ENCODE measurements at regions not wholly inside any gene's neighbourhood (a gene's known extent, or its start where the extent isn't known, plus 50 kb on each side); places are given as distances from the start of the nearest gene placed in this dataset.

GRCh38 chr10:55310143-55310542 lies 509.1 kb upstream of the PCDH15 start:
- no peaks in the 10 kb centered on the region for H3K27me3 Mint-ChIP-seq
- peaks cover 3% of the 10 kb centered on the region for H3K9me3 Mint-ChIP-seq
- no peaks in the 10 kb centered on the region for H3K4me1 Mint-ChIP-seq
- no peak overlapping the region for H3K4me3 Mint-ChIP-seq
- no peak overlapping the region for H3K27ac Mint-ChIP-seq
- ATAC-seq: no peak
- H3K36me3 Mint-ChIP-seq: no peaks in the 10 kb centered on the region

GRCh38 chr10:55305285-55305684 lies 504.3 kb upstream of the PCDH15 start:
- Mint-ChIP-seq H3K36me3 (no peaks in the 10 kb centered on the region), H3K9me3 (peaks cover 3% of the 10 kb centered on the region), H3K27me3 (no peaks in the 10 kb centered on the region), H3K27ac (no peak overlapping the region), H3K4me1 (no peaks in the 10 kb centered on the region), H3K4me3 (no peak overlapping the region)
- ATAC-seq: no peak

- no peaks in the 10 kb centered on the region for H3K9me3 Mint-ChIP-seq
- ATAC-seq: no peak
- no peaks in the 10 kb centered on the region for H3K27me3 Mint-ChIP-seq
- H3K4me1 Mint-ChIP-seq: no peaks in the 10 kb centered on the region
- H3K36me3 Mint-ChIP-seq: no peaks in the 10 kb centered on the region
- no peak overlapping the region for H3K4me3 Mint-ChIP-seq
- H3K27ac Mint-ChIP-seq: no peak overlapping the region
These were observed 486.3 kb upstream of the PCDH15 start for GRCh38 chr10:55287346-55287745.

GRCh38 chr10:55283031-55283430 lies 482.0 kb upstream of the PCDH15 start:
- Mint-ChIP-seq H3K27ac (no peak overlapping the region), H3K9me3 (no peaks in the 10 kb centered on the region), H3K36me3 (no peaks in the 10 kb centered on the region), H3K27me3 (no peaks in the 10 kb centered on the region), H3K4me1 (no peaks in the 10 kb centered on the region), H3K4me3 (no peak overlapping the region)
- ATAC-seq: no peak

GRCh38 chr10:55280696-55281095 lies 479.7 kb upstream of the PCDH15 start:
- H3K9me3 Mint-ChIP-seq: no peaks in the 10 kb centered on the region
- no peaks in the 10 kb centered on the region for H3K4me1 Mint-ChIP-seq
- H3K27me3 Mint-ChIP-seq: no peaks in the 10 kb centered on the region
- H3K36me3 Mint-ChIP-seq: no peaks in the 10 kb centered on the region
- H3K27ac Mint-ChIP-seq: no peak overlapping the region
- no peak overlapping the region for H3K4me3 Mint-ChIP-seq
- ATAC-seq: no peak

GRCh38 chr10:55277549-55277948 lies 476.5 kb upstream of the PCDH15 start:
- no peaks in the 10 kb centered on the region for H3K4me1 Mint-ChIP-seq
- H3K27me3 Mint-ChIP-seq: no peaks in the 10 kb centered on the region
- no peaks in the 10 kb centered on the region for H3K9me3 Mint-ChIP-seq
- ATAC-seq: no peak
- H3K36me3 Mint-ChIP-seq: no peaks in the 10 kb centered on the region
- H3K4me3 Mint-ChIP-seq: no peak overlapping the region
- no peak overlapping the region for H3K27ac Mint-ChIP-seq

GRCh38 chr10:55274367-55274766 lies 473.3 kb upstream of the PCDH15 start:
- Mint-ChIP-seq H3K36me3 (no peaks in the 10 kb centered on the region), H3K27ac (no peak overlapping the region), H3K4me3 (no peak overlapping the region), H3K9me3 (no peaks in the 10 kb centered on the region), H3K27me3 (no peaks in the 10 kb centered on the region), H3K4me1 (no peaks in the 10 kb centered on the region)
- no peak for ATAC-seq

- ATAC-seq: no peak
- no peak overlapping the region for H3K4me3 Mint-ChIP-seq
These were observed 472.9 kb upstream of the PCDH15 start for GRCh38 chr10:55273946-55274345.

GRCh38 chr10:55272886-55273285 lies 471.9 kb upstream of the PCDH15 start:
- Mint-ChIP-seq H3K27me3 (no peaks in the 10 kb centered on the region), H3K4me1 (no peaks in the 10 kb centered on the region), H3K9me3 (no peaks in the 10 kb centered on the region), H3K4me3 (no peak overlapping the region), H3K36me3 (no peaks in the 10 kb centered on the region), H3K27ac (no peak overlapping the region)
- no peak for ATAC-seq

More at GRCh38 chr10:55273946-55274345, 472.9 kb upstream of the PCDH15 start:
- Mint-ChIP-seq H3K9me3 (no peaks in the 10 kb centered on the region), H3K4me1 (no peaks in the 10 kb centered on the region), H3K36me3 (no peaks in the 10 kb centered on the region), H3K27me3 (no peaks in the 10 kb centered on the region), H3K27ac (no peak overlapping the region)

- no peak for ATAC-seq
- Mint-ChIP-seq H3K36me3 (no peaks in the 10 kb centered on the region), H3K4me3 (no peak overlapping the region), H3K27me3 (no peaks in the 10 kb centered on the region), H3K4me1 (no peaks in the 10 kb centered on the region), H3K9me3 (peaks cover under 1% of the 10 kb centered on the region), H3K27ac (no peak overlapping the region)
These were observed 465.8 kb upstream of the PCDH15 start for GRCh38 chr10:55266797-55267196.

- no peaks in the 10 kb centered on the region for H3K36me3 Mint-ChIP-seq
- no peak for ATAC-seq
- H3K27me3 Mint-ChIP-seq: no peaks in the 10 kb centered on the region
- H3K27ac Mint-ChIP-seq: no peak overlapping the region
- no peak overlapping the region for H3K4me3 Mint-ChIP-seq
- H3K9me3 Mint-ChIP-seq: peaks cover 2% of the 10 kb centered on the region
- no peaks in the 10 kb centered on the region for H3K4me1 Mint-ChIP-seq
These were observed 462.3 kb upstream of the PCDH15 start for GRCh38 chr10:55263327-55263726.

GRCh38 chr10:55242544-55242943 lies 441.5 kb upstream of the PCDH15 start:
- no peaks in the 10 kb centered on the region for H3K4me1 Mint-ChIP-seq
- no peaks in the 10 kb centered on the region for H3K27me3 Mint-ChIP-seq
- no peaks in the 10 kb centered on the region for H3K9me3 Mint-ChIP-seq
- ATAC-seq: no peak
- H3K4me3 Mint-ChIP-seq: no peak overlapping the region
- no peak overlapping the region for H3K27ac Mint-ChIP-seq
- no peaks in the 10 kb centered on the region for H3K36me3 Mint-ChIP-seq

GRCh38 chr10:55237462-55237861 lies 436.4 kb upstream of the PCDH15 start:
- Mint-ChIP-seq H3K4me3 (no peak overlapping the region), H3K9me3 (no peaks in the 10 kb centered on the region), H3K4me1 (no peaks in the 10 kb centered on the region), H3K36me3 (no peaks in the 10 kb centered on the region), H3K27ac (no peak overlapping the region), H3K27me3 (no peaks in the 10 kb centered on the region)
- ATAC-seq: no peak

- Mint-ChIP-seq H3K9me3 (no peaks in the 10 kb centered on the region), H3K36me3 (no peaks in the 10 kb centered on the region), H3K4me3 (peak overlapping the region; percentile 41), H3K27me3 (no peaks in the 10 kb centered on the region), H3K4me1 (no peaks in the 10 kb centered on the region), H3K27ac (no peak overlapping the region)
- ATAC-seq: no peak
These were observed 432.5 kb upstream of the PCDH15 start for GRCh38 chr10:55233505-55233904.

GRCh38 chr10:55233090-55233489 lies 432.1 kb upstream of the PCDH15 start:
- Mint-ChIP-seq H3K9me3 (no peaks in the 10 kb centered on the region), H3K36me3 (no peaks in the 10 kb centered on the region), H3K4me3 (no peak overlapping the region), H3K4me1 (no peaks in the 10 kb centered on the region), H3K27ac (no peak overlapping the region), H3K27me3 (no peaks in the 10 kb centered on the region)
- ATAC-seq: no peak

GRCh38 chr10:55232553-55232952 lies 431.5 kb upstream of the PCDH15 start:
- Mint-ChIP-seq H3K27me3 (no peaks in the 10 kb centered on the region), H3K4me1 (no peaks in the 10 kb centered on the region), H3K36me3 (no peaks in the 10 kb centered on the region), H3K9me3 (no peaks in the 10 kb centered on the region), H3K4me3 (no peak overlapping the region), H3K27ac (no peak overlapping the region)
- ATAC-seq: no peak

- no peaks in the 10 kb centered on the region for H3K9me3 Mint-ChIP-seq
- ATAC-seq: no peak
- H3K36me3 Mint-ChIP-seq: no peaks in the 10 kb centered on the region
- no peak overlapping the region for H3K4me3 Mint-ChIP-seq
- no peaks in the 10 kb centered on the region for H3K27me3 Mint-ChIP-seq
- no peaks in the 10 kb centered on the region for H3K4me1 Mint-ChIP-seq
- no peak overlapping the region for H3K27ac Mint-ChIP-seq
These were observed 426.9 kb upstream of the PCDH15 start for GRCh38 chr10:55227967-55228366.
